ENCODE measurements at regions not wholly inside any gene's neighbourhood (a gene's known extent, or its start where the extent isn't known, plus 50 kb on each side); places are given as distances from the start of the nearest gene placed in this dataset.
"Not testable (repeated sequence)": the region's sequence is repeated elsewhere in the genome, so short reads cannot be mapped to it uniquely, and the experiment has no call there.

- DNase-seq, result no peak
Observed at GRCh38 chr9:80502306-80502705, 930.5 kb downstream of the TLE4 start.

GRCh38 chr9:80501635-80502034 is 929.9 kb downstream of the TLE4 start:
- DNase-seq, result no peak

GRCh38 chr9:80500300-80500699 is 928.5 kb downstream of the TLE4 start:
- DNase-seq, result no peak

- no peak for DNase-seq
Observed at GRCh38 chr9:80498001-80498555, 926.3 kb downstream of the TLE4 start.

GRCh38 chr9:80496901-80497556 is 925.3 kb downstream of the TLE4 start:
- no peak for DNase-seq

- DNase-seq, result no peak
Observed at GRCh38 chr9:80493258-80493657, 921.5 kb downstream of the TLE4 start.

- no peak for DNase-seq
Observed at GRCh38 chr9:80492221-80492620, 920.5 kb downstream of the TLE4 start.

- no peak for DNase-seq
Observed at GRCh38 chr9:80491086-80491696, 919.4 kb downstream of the TLE4 start.

GRCh38 chr9:80489329-80489728 is 917.6 kb downstream of the TLE4 start:
- DNase-seq, result no peak

- DNase-seq, result no peak
Observed at GRCh38 chr9:80485420-80486250, 913.9 kb downstream of the TLE4 start.

GRCh38 chr9:80482251-80482650 is 910.5 kb downstream of the TLE4 start:
- not testable (repeated sequence) for DNase-seq

- DNase-seq, result no peak
Observed at GRCh38 chr9:80467632-80468031, 895.9 kb downstream of the TLE4 start.

- DNase-seq, result no peak
Observed at GRCh38 chr9:80465556-80465955, 893.8 kb downstream of the TLE4 start.

GRCh38 chr9:80449513-80449912 is 877.7 kb downstream of the TLE4 start:
- DNase-seq, result no peak

- no peak for DNase-seq
Observed at GRCh38 chr9:80448996-80449395, 877.2 kb downstream of the TLE4 start.

- no peak for DNase-seq
Observed at GRCh38 chr9:80447876-80448275, 876.1 kb downstream of the TLE4 start.

GRCh38 chr9:80440724-80441123 is 869.0 kb downstream of the TLE4 start:
- no peak for DNase-seq

- no peak for DNase-seq
Observed at GRCh38 chr9:80437825-80438224, 866.1 kb downstream of the TLE4 start.

GRCh38 chr9:80437091-80437640 is 865.4 kb downstream of the TLE4 start:
- DNase-seq, result no peak

- DNase-seq, result no peak
Observed at GRCh38 chr9:80435591-80435990, 863.8 kb downstream of the TLE4 start.

- DNase-seq, result no peak
Observed at GRCh38 chr9:80426992-80427391, 855.2 kb downstream of the TLE4 start.

- DNase-seq, result no peak
Observed at GRCh38 chr9:80417211-80417773, 845.5 kb downstream of the TLE4 start.

GRCh38 chr9:80410106-80410505 is 838.3 kb downstream of the TLE4 start:
- no peak for DNase-seq

Measured in activated effector memory CD4-positive, alpha-beta T cell treated with Interleukin-2 at 50 U/mL for 16 hours (primary cell).